ENCODE measurements at regions not wholly inside any gene's neighbourhood (a gene's known extent, or its start where the extent isn't known, plus 50 kb on each side); places are given as distances from the start of the nearest gene placed in this dataset.

DNA sequence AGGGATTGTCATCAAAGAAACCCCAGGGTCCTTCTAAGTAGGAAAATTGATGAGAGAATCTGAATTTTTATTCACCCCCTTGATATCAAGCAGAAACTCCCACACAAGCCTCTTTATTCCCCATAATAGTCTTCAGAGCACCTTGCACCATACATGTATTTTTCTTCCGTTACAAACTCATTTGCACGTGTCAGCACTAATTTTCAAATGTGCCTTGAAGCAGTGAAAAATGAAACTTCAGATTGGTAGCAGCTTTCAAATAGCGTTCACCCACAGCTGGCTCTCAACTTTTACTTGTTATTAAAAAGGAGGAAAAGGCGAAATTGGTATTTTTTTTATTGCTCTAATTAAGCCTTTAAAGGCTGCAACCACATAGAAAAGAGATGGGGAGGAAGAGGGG lies 343.0 kb upstream of the TENM4 start:
- no peak for ATAC-seq (ENCODE audit: poor library complexity)
- Histone ChIP-seq H3K27ac (ENCODE audit: low read depth in 1 of 2, low read length in 2 of 2) (no peak overlapping the region), H3K36me3 (ENCODE audit: insufficient read depth, low read length) (no peaks in the 10 kb centered on the region), H3K4me1 (ENCODE audit: insufficient read depth, low read length) (no peaks in the 10 kb centered on the region), H3K9me3 (ENCODE audit: control insufficient read depth in 1 of 2, insufficient read depth in 1 of 2, low read length in 2 of 2) (no peaks in the 10 kb centered on the region), H3K27me3 (ENCODE audit: control insufficient read depth in 1 of 2, insufficient read depth in 2 of 2, low read length in 2 of 2) (no peaks in the 10 kb centered on the region), H3K4me3 (ENCODE audit: low read length) (no peak overlapping the region)
- Mint-ChIP-seq H3K9me3 (peaks cover 14% of the 10 kb centered on the region), H3K4me1 (ENCODE audit: low read depth) (no peaks in the 10 kb centered on the region), H3K36me3 (ENCODE audit: low read depth) (no peaks in the 10 kb centered on the region), H3K4me3 (no peak overlapping the region), H3K27me3 (no peaks in the 10 kb centered on the region), H3K27ac (no peak overlapping the region)
- DNase-seq: no peak
- intact Hi-C loops (cut with DNase I, micrococcal nuclease): no loop called here
- CTCF ChIA-PET: no interaction called here
- TF ChIP-seq, protein P1, sequence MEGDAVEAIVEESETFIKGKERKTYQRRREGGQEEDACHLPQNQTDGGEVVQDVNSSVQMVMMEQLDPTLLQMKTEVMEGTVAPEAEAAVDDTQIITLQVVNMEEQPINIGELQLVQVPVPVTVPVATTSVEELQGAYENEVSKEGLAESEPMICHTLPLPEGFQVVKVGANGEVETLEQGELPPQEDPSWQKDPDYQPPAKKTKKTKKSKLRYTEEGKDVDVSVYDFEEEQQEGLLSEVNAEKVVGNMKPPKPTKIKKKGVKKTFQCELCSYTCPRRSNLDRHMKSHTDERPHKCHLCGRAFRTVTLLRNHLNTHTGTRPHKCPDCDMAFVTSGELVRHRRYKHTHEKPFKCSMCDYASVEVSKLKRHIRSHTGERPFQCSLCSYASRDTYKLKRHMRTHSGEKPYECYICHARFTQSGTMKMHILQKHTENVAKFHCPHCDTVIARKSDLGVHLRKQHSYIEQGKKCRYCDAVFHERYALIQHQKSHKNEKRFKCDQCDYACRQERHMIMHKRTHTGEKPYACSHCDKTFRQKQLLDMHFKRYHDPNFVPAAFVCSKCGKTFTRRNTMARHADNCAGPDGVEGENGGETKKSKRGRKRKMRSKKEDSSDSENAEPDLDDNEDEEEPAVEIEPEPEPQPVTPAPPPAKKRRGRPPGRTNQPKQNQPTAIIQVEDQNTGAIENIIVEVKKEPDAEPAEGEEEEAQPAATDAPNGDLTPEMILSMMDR (IDR thresholded peaks at IDR 0.05): no peak
- POLR2A ChIA-PET: no interaction called here

DNA sequence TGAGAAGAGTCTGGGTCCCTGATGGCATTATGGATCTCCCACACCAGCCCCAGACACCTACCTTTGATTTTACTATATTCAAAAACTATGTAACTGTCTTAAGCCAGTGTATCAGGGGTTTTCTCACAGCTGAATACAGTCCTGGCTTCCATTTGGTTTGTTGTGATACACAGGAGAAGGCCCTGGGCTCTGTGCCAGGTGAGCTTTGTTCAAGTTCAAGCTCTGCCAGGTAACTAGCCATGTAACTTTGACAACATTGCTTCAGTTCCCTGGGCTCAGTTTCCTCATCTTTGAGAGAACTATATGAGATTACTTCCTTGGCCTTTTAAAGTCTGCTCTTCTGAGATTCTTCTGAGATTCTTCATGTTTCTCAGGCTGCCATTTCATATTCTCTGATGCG lies 327.5 kb upstream of the TENM4 start:
- Histone ChIP-seq H3K9me3 (ENCODE audit: control insufficient read depth in 1 of 2, insufficient read depth in 1 of 2, low read length in 2 of 2) (peaks cover 0 to 13% of the 10 kb centered on the region in 2 experiments), H3K4me1 (ENCODE audit: insufficient read depth, low read length) (no peaks in the 10 kb centered on the region), H3K36me3 (ENCODE audit: insufficient read depth, low read length) (no peaks in the 10 kb centered on the region), H3K27me3 (ENCODE audit: control insufficient read depth in 1 of 2, insufficient read depth in 2 of 2, low read length in 2 of 2) (no peaks in the 10 kb centered on the region), H3K27ac (ENCODE audit: low read depth in 1 of 2, low read length in 2 of 2) (no peak overlapping the region), H3K4me3 (ENCODE audit: low read length) (no peak overlapping the region)
- TF ChIP-seq, protein P1 (IDR thresholded peaks at IDR 0.05): no peak
- Mint-ChIP-seq H3K27me3 (no peaks in the 10 kb centered on the region), H3K4me3 (no peak overlapping the region), H3K27ac (no peak overlapping the region), H3K9me3 (peaks cover 8% of the 10 kb centered on the region), H3K4me1 (ENCODE audit: low read depth) (no peaks in the 10 kb centered on the region), H3K36me3 (ENCODE audit: low read depth) (no peaks in the 10 kb centered on the region)
- intact Hi-C loops (cut with DNase I, micrococcal nuclease): no loop called here
- ChIA-PET CTCF (no interaction called here), POLR2A (no interaction called here)
- ATAC-seq (ENCODE audit: poor library complexity) (no peak), DNase-seq (no peak)

DNA sequence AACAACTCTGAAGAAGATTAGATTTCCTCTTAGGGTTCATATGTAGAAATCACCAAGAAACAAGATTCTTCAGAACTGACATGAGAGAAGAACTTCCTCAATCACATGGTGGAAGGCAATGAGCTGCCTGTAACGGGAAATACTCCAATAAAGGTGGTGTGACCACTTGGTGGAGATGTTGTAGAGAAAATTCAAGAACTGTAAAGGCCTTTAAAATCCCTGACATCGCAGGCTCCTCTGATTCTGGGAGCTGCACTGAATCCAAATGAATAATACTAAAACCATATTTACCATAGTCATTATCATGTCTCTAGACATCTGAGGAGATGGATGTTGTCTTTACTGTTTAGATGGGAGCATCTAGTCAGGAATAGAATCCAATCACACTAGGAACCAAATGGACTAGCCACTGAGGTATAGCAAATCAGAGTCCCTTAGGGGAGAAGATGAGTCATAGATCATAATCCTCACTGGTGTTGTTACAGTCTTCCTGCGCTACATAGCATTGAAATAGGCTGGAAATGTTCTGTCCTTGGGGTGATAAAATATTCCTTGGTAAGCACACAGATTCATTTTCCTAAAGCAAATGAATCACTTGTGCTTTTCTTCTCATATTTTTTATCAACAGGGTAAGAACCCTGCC lies 321.6 kb upstream of the TENM4 start:
- no peak overlapping the region for H3K4me3 Mint-ChIP-seq
- no peaks in the 10 kb centered on the region for H3K27me3 ChIP-seq (ENCODE audit: control insufficient read depth in 1 of 2, insufficient read depth in 2 of 2, low read length in 2 of 2)
- intact Hi-C loops (cut with DNase I, micrococcal nuclease): no loop called here
- H3K4me1 ChIP-seq (ENCODE audit: insufficient read depth, low read length): no peaks in the 10 kb centered on the region
- H3K9me3 ChIP-seq (ENCODE audit: control insufficient read depth in 1 of 2, insufficient read depth in 1 of 2, low read length in 2 of 2): peaks cover 0 to 5% of the 10 kb centered on the region in 2 experiments
- POLR2A ChIA-PET: no interaction called here
- no peaks in the 10 kb centered on the region for H3K36me3 Mint-ChIP-seq (ENCODE audit: low read depth)
- H3K4me1 Mint-ChIP-seq (ENCODE audit: low read depth): no peaks in the 10 kb centered on the region
- H3K27ac ChIP-seq (ENCODE audit: low read depth in 1 of 2, low read length in 2 of 2): no peak overlapping the region
- no peak for ATAC-seq (ENCODE audit: poor library complexity)
- CTCF ChIA-PET: no interaction called here
- H3K36me3 ChIP-seq (ENCODE audit: insufficient read depth, low read length): no peaks in the 10 kb centered on the region
- H3K27me3 Mint-ChIP-seq: no peaks in the 10 kb centered on the region
- no peak overlapping the region for H3K27ac Mint-ChIP-seq
- peaks cover 12% of the 10 kb centered on the region for H3K9me3 Mint-ChIP-seq
- no peak overlapping the region for H3K4me3 ChIP-seq (ENCODE audit: low read length)
- TF ChIP-seq, protein P1 (IDR thresholded peaks at IDR 0.05): no peak
- no peak for DNase-seq

All from CD4-positive, alpha-beta T cell (primary cell).